Keratinocyte (primary cell): ENCODE measurements at regions not wholly inside any gene's neighbourhood (a gene's known extent, or its start where the extent isn't known, plus 50 kb on each side); places are given as distances from the start of the nearest gene placed in this dataset.

Experiments used
- DNase-seq: peaks from one replicate; pipeline ENCODE4 v3.0.0-alpha.2; 2011; ENCODE audit warnings: low read depth, missing footprints, low spot score
- FAIRE-seq: peaks from 2 replicates; lab custom pipeline; 2011; peaks lifted over from hg19 to GRCh38; lab: Jason Lieb, UNC
- H2AFZ ChIP-seq: 2 replicates; pipeline ENCODE4 v1.6.0; 2012; ENCODE audit warnings: low read length, control low read depth, inconsistent platforms; ENCODE audit not compliant: control insufficient read depth
- H3K27ac ChIP-seq: 2 replicates; pipeline ENCODE4 v1.5.1; 2011; ENCODE audit warnings: low read length; ENCODE audit not compliant: control insufficient read depth, insufficient read depth
- H3K27me3 ChIP-seq: 3 replicates; pipeline ENCODE4 v1.6.0; 2011; ENCODE audit warnings: low read length; ENCODE audit not compliant: control insufficient read depth, insufficient read depth; ENCODE audit errors: extremely low read depth
- H3K36me3 ChIP-seq, 2 experiments: 2 replicates in 1 of 2; 3 replicates in 1 of 2; pipeline ENCODE4 v1.5.1; 2011; ENCODE audit warnings: low read length in 2 of 2, mild to moderate bottlenecking in 1 of 2; ENCODE audit not compliant: control insufficient read depth in 2 of 2, insufficient read depth in 2 of 2; ENCODE audit errors: extremely low read depth in 1 of 2
- H3K4me1 ChIP-seq: 3 replicates; pipeline ENCODE4 v1.5.1; 2011; ENCODE audit warnings: low read length; ENCODE audit not compliant: control insufficient read depth, insufficient read depth; ENCODE audit errors: extremely low read depth
- H3K4me2 ChIP-seq: 3 replicates; pipeline ENCODE4 v1.6.0; 2011; ENCODE audit warnings: low read depth, low read length; ENCODE audit not compliant: control insufficient read depth, insufficient read depth; ENCODE audit errors: extremely low read depth
- H3K4me3 ChIP-seq, 3 experiments: fragments of 200-600 bp in 1 of 3; sonication (generic) in 1 of 3; 2 replicates in 2 of 3; 3 replicates in 1 of 3; pipeline ENCODE4 v1.5.1; 2011 to 2016; ENCODE audit warnings: low read length in 3 of 3, mild to moderate bottlenecking in 3 of 3, control low read depth in 2 of 3, inconsistent platforms in 1 of 3, low read depth in 1 of 3, mixed read lengths in 1 of 3, mixed run types in 1 of 3, moderate library complexity in 1 of 3; ENCODE audit not compliant: control insufficient read depth in 2 of 3, insufficient read depth in 2 of 3; ENCODE audit errors: extremely low read depth in 1 of 3
- H3K79me2 ChIP-seq: 2 replicates; pipeline ENCODE4 v1.6.0; 2012; ENCODE audit warnings: low read length; ENCODE audit not compliant: control insufficient read depth, insufficient read depth
- H3K9ac ChIP-seq: 3 replicates; pipeline ENCODE4 v1.6.0; 2011; ENCODE audit warnings: low read length; ENCODE audit not compliant: control insufficient read depth, insufficient read depth; ENCODE audit errors: extremely low read depth
- H3K9me1 ChIP-seq: 3 replicates; pipeline ENCODE4 v1.6.0; 2011; ENCODE audit warnings: low read length; ENCODE audit not compliant: control insufficient read depth, insufficient read depth; ENCODE audit errors: extremely low read depth
- H3K9me3 ChIP-seq: 2 replicates; pipeline ENCODE4 v1.5.1; 2012; ENCODE audit warnings: low read depth, low read length; ENCODE audit not compliant: control insufficient read depth
- H4K20me1 ChIP-seq: 3 replicates; pipeline ENCODE4 v1.6.0; 2011; ENCODE audit warnings: low read length; ENCODE audit not compliant: control insufficient read depth, insufficient read depth; ENCODE audit errors: extremely low read depth
- CTCF ChIP-seq, 3 experiments: IDR thresholded peaks in 1 of 3; conservative IDR thresholded peaks in 1 of 3; optimal IDR thresholded peaks in 1 of 3; 2 replicates in 2 of 3; 3 replicates in 1 of 3; pipeline versions ENCODE3 to v1.5.1; 2011; ENCODE audit warnings: low read length in 3 of 3, mild to moderate bottlenecking in 3 of 3, moderate library complexity in 2 of 3, control low read depth in 1 of 3, inconsistent platforms in 1 of 3; ENCODE audit not compliant: insufficient read depth in 2 of 3; ENCODE audit errors: extremely low read depth in 1 of 3
- EZH2 ChIP-seq: IDR thresholded peaks from one replicate; pipeline ENCODE4 v1.6.1; 2012; ENCODE audit warnings: inconsistent platforms, mild to moderate bottlenecking, low read length, moderate library complexity
- dilution Hi-C: fragments of 300-500 bp; cut with MboI; formaldehyde crosslinking; loops from one replicate; pipeline ENCODE4 v1.7.0; 2020; ENCODE audit warnings: low sequenced_read_pairs; ENCODE audit not compliant: extremely low pct_ligation_motif_present

GRCh38 chr2:437180-437579 lies 149.3 kb upstream of the ALKAL2 start:
- H3K4me2 ChIP-seq = no peak overlapping the region
- H3K9me1 ChIP-seq = no peaks in the 10 kb centered on the region
- H3K79me2 ChIP-seq = no peaks in the 10 kb centered on the region
- no peaks in the 10 kb centered on the region for H4K20me1 ChIP-seq
- TF ChIP-seq EZH2 (no peak), CTCF (optimal IDR thresholded peaks at IDR 0.05 in 1 of 3, IDR thresholded peaks at IDR 0.05 in 1 of 3, conservative IDR thresholded peaks at IDR 0.05 in 1 of 3; ENCODE audit: extremely low read depth in 1 of 3, insufficient read depth in 2 of 3, low read length in 3 of 3) (no peak)
- H3K4me1 ChIP-seq = no peaks in the 10 kb centered on the region
- dilution Hi-C loops = no loop called here
- H3K9me3 ChIP-seq = peaks cover under 1% of the 10 kb centered on the region
- H3K36me3 ChIP-seq = no peaks in the 10 kb centered on the region
- H3K4me3 ChIP-seq = no peak overlapping the region
- no peak for FAIRE-seq
- no peak for DNase-seq
- no peak overlapping the region for H2AFZ ChIP-seq
- H3K27me3 ChIP-seq = no peaks in the 10 kb centered on the region
- H3K9ac ChIP-seq = no peak overlapping the region
- H3K27ac ChIP-seq = no peak overlapping the region

- Histone ChIP-seq H2AFZ (no peak overlapping the region), H3K4me3 (no peak overlapping the region), H4K20me1 (no peaks in the 10 kb centered on the region), H3K9me1 (no peaks in the 10 kb centered on the region), H3K4me1 (no peaks in the 10 kb centered on the region), H3K79me2 (no peaks in the 10 kb centered on the region), H3K27ac (no peak overlapping the region), H3K27me3 (no peaks in the 10 kb centered on the region), H3K9me3 (no peaks in the 10 kb centered on the region), H3K9ac (no peak overlapping the region), H3K4me2 (no peak overlapping the region), H3K36me3 (no peaks in the 10 kb centered on the region)
- FAIRE-seq (no peak), DNase-seq (no peak)
- dilution Hi-C loops = no loop called here
- TF ChIP-seq CTCF (optimal IDR thresholded peaks at IDR 0.05 in 1 of 3, IDR thresholded peaks at IDR 0.05 in 1 of 3, conservative IDR thresholded peaks at IDR 0.05 in 1 of 3; ENCODE audit: extremely low read depth in 1 of 3, insufficient read depth in 2 of 3, low read length in 3 of 3) (no peak), EZH2 (no peak)
Observed at GRCh38 chr2:436205-436604, 148.3 kb upstream of the ALKAL2 start.
